GM23338 (cell line): ENCODE measurements at regions not wholly inside any gene's neighbourhood (a gene's known extent, or its start where the extent isn't known, plus 50 kb on each side); places are given as distances from the start of the nearest gene placed in this dataset.

Source experiments
- ATAC-seq: fragments of 200-7000 bp; cut with Tn5 transposase; 3 replicates; pipeline ENCODE4 v1.9.1; 2020
- DNase-seq: peaks from one replicate; pipeline ENCODE4 v3.0.0-alpha.2; 2015; ENCODE audit warnings: low spot score
- H2AFZ ChIP-seq: fragments of 200-600 bp; sonication (generic); 2 replicates; pipeline ENCODE4 v1.8.0; 2016; ENCODE audit warnings: antibody characterized with exemption, mild to moderate bottlenecking, moderate library complexity
- H3F3A ChIP-seq: fragments of 200-600 bp; sonication (generic); replicated peaks from 2 replicates; pipeline ENCODE4 v1.8.0; 2017; ENCODE audit warnings: antibody characterized with exemption, mixed run types, low read depth
- H3K27ac ChIP-seq: fragments of 200-600 bp; sonication (generic); 2 replicates; pipeline ENCODE4 v1.6.1; 2016; ENCODE audit warnings: low read depth
- H3K27me3 ChIP-seq: fragments of 200-600 bp; sonication (generic); 2 replicates; pipeline ENCODE4 v1.8.0; 2016; ENCODE audit warnings: mild to moderate bottlenecking, mixed run types, moderate library complexity; ENCODE audit not compliant: insufficient read depth
- H3K36me3 ChIP-seq: fragments of 200-600 bp; sonication (generic); 2 replicates; pipeline ENCODE4 v1.8.0; 2016; ENCODE audit warnings: mild to moderate bottlenecking; ENCODE audit not compliant: insufficient read depth
- H3K4me1 ChIP-seq: fragments of 200-600 bp; sonication (generic); 2 replicates; pipeline ENCODE4 v1.8.0; 2016; ENCODE audit warnings: mild to moderate bottlenecking, moderate library complexity; ENCODE audit not compliant: insufficient read depth
- H3K4me2 ChIP-seq: fragments of 200-600 bp; sonication (generic); 2 replicates; pipeline ENCODE4 v1.7.1; 2017; ENCODE audit warnings: mixed run types
- H3K4me3 ChIP-seq: fragments of 200-600 bp; sonication (generic); 2 replicates; pipeline ENCODE4 v1.6.1; 2016; ENCODE audit warnings: mixed run types
- H3K79me2 ChIP-seq: fragments of 200-600 bp; sonication (generic); replicated peaks from 2 replicates; pipeline ENCODE4 v1.8.0; 2017; ENCODE audit warnings: mild to moderate bottlenecking; ENCODE audit not compliant: insufficient read depth
- H3K9me2 ChIP-seq: fragments of 200-600 bp; sonication (generic); 2 replicates; pipeline ENCODE4 v1.8.0; 2017; ENCODE audit not compliant: insufficient read depth
- H4K20me1 ChIP-seq: fragments of 200-600 bp; sonication (generic); replicated peaks from 2 replicates; pipeline ENCODE4 v1.8.0; 2017; ENCODE audit warnings: mild to moderate bottlenecking; ENCODE audit not compliant: insufficient read depth
- H3K27ac Mint-ChIP-seq: 2 replicates; pipeline ENCODE4 v1.8.0; 2020; ENCODE audit warnings: inconsistent platforms, mild to moderate bottlenecking, moderate library complexity, mixed read lengths
- H3K27me3 Mint-ChIP-seq: 3 replicates; pipeline ENCODE4 v1.8.0; 2022; ENCODE audit warnings: low read depth, mild to moderate bottlenecking, moderate library complexity, mixed read lengths, inconsistent platforms; ENCODE audit not compliant: insufficient read depth, poor library complexity
- H3K36me3 Mint-ChIP-seq: 3 replicates; pipeline ENCODE4 v1.8.0; 2021; ENCODE audit warnings: low read depth, mild to moderate bottlenecking, inconsistent platforms, moderate library complexity, mixed read lengths
- H3K4me1 Mint-ChIP-seq: 3 replicates; pipeline ENCODE4 v1.8.0; 2020; ENCODE audit warnings: mild to moderate bottlenecking, inconsistent platforms, mixed read lengths
- H3K4me3 Mint-ChIP-seq: 3 replicates; pipeline ENCODE4 v1.8.0; 2021; ENCODE audit warnings: moderate library complexity, mild to moderate bottlenecking, inconsistent platforms, mixed read lengths
- H3K9me3 Mint-ChIP-seq: 3 replicates; pipeline ENCODE4 v1.8.0; 2020; ENCODE audit warnings: moderate library complexity, mild to moderate bottlenecking, inconsistent platforms, mixed read lengths
- CREB1 ChIP-seq: fragments of 250-450 bp; sonication (Bioruptor Pico); IDR thresholded peaks from 2 replicates; pipeline ENCODE4 v1.5.0; 2020; ENCODE audit warnings: low read depth, mild to moderate bottlenecking, moderate library complexity
- EZH2 ChIP-seq: fragments of 200-600 bp; sonication (generic); IDR thresholded peaks from one replicate; pipeline ENCODE4 v1.8.0; 2017; ENCODE audit warnings: antibody characterized with exemption, mild to moderate bottlenecking, low read depth; ENCODE audit not compliant: unreplicated experiment
- EZH2phosphoT487 ChIP-seq: fragments of 200-600 bp; sonication (generic); IDR thresholded peaks from one replicate; pipeline ENCODE4 v1.8.1; 2018; ENCODE audit warnings: antibody characterized with exemption; ENCODE audit not compliant: unreplicated experiment
- JUNB ChIP-seq: IDR thresholded peaks from one replicate; pipeline ENCODE4 v1.6.1; 2016; ENCODE audit warnings: antibody characterized with exemption; ENCODE audit not compliant: unreplicated experiment
- NANOG ChIP-seq: IDR thresholded peaks from 2 replicates; pipeline ENCODE4 v1.6.1; 2016; ENCODE audit warnings: antibody characterized with exemption, borderline replicate concordance
- POLR2AphosphoS5 ChIP-seq: IDR thresholded peaks from 2 replicates; pipeline ENCODE4 v1.6.1; 2016; ENCODE audit warnings: antibody characterized with exemption, low read depth
- STAT1 ChIP-seq: IDR thresholded peaks from one replicate; pipeline ENCODE4 v1.6.1; 2016; ENCODE audit warnings: antibody characterized with exemption; ENCODE audit not compliant: unreplicated experiment
- ZNF114 ChIP-seq: fragments of 250-450 bp; sonication (Bioruptor Pico); IDR thresholded peaks from 2 replicates; pipeline ENCODE4 v1.5.0; 2020; ENCODE audit warnings: mild to moderate bottlenecking, moderate library complexity
- ZNF331 ChIP-seq: fragments of 250-450 bp; sonication (Bioruptor Pico); IDR thresholded peaks from 2 replicates; pipeline ENCODE4 v1.5.0; 2020; ENCODE audit warnings: low read depth, mild to moderate bottlenecking, moderate library complexity
- TF ChIP-seq, protein P1 (sequence below): IDR thresholded peaks from 2 replicates; pipeline ENCODE4 v1.6.1; 2016; ENCODE audit warnings: antibody characterized with exemption
- TF ChIP-seq, protein P2 (sequence below), 2 experiments: fragments of 200-600 bp in 1 of 2; sonication (generic) in 1 of 2; conservative IDR thresholded peaks; 2 replicates each; pipeline versions ENCODE4 v1.5.1 to v1.6.1; 2016 to 2017; ENCODE audit warnings: antibody characterized with exemption in 2 of 2, low read depth in 2 of 2, mild to moderate bottlenecking in 2 of 2, moderate library complexity in 1 of 2
- TF ChIP-seq, protein P3 (sequence below): fragments of 250-450 bp; sonication (Bioruptor Pico); IDR thresholded peaks from 2 replicates; pipeline ENCODE4 v1.5.0; 2020; ENCODE audit warnings: mild to moderate bottlenecking, moderate library complexity
- TF ChIP-seq, protein P4 (sequence below): IDR thresholded peaks from one replicate; pipeline ENCODE4 v1.6.1; 2018; ENCODE audit warnings: antibody characterized with exemption; ENCODE audit not compliant: unreplicated experiment

DNA sequence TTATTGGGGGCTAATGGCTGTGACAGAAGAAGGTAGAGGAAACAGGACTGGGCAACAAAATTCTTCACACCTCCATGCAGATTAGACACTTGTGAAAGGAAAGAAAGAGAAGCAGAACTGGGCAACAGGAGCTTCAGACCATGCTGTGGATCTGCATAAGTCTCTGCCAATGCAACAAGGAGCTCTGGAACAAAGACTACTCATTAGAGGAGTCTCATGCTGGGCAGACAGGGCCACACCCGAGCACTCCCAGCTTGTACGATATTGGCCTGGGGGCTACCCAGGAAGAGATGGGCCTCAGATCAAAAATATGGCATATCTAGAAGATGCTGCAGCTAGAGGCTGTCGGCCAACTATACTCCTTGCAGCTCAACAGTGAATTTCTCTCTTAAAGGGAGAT is 105.2 kb downstream of the ZFY start:
- no peaks in the 10 kb centered on the region for H3F3A ChIP-seq
- TF ChIP-seq POLR2AphosphoS5 (no peak), EZH2phosphoT487 (no peak), NANOG (no peak), ZNF114 (CRISPR knock-in tag) (no peak), ZNF331 (CRISPR knock-in tag) (no peak), EZH2 (no peak), CREB1 (CRISPR knock-in tag) (no peak), STAT1 (no peak), JUNB (no peak)
- TF ChIP-seq, protein P1, sequence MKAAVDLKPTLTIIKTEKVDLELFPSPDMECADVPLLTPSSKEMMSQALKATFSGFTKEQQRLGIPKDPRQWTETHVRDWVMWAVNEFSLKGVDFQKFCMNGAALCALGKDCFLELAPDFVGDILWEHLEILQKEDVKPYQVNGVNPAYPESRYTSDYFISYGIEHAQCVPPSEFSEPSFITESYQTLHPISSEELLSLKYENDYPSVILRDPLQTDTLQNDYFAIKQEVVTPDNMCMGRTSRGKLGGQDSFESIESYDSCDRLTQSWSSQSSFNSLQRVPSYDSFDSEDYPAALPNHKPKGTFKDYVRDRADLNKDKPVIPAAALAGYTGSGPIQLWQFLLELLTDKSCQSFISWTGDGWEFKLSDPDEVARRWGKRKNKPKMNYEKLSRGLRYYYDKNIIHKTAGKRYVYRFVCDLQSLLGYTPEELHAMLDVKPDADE: no peak
- TF ChIP-seq, protein P2, sequence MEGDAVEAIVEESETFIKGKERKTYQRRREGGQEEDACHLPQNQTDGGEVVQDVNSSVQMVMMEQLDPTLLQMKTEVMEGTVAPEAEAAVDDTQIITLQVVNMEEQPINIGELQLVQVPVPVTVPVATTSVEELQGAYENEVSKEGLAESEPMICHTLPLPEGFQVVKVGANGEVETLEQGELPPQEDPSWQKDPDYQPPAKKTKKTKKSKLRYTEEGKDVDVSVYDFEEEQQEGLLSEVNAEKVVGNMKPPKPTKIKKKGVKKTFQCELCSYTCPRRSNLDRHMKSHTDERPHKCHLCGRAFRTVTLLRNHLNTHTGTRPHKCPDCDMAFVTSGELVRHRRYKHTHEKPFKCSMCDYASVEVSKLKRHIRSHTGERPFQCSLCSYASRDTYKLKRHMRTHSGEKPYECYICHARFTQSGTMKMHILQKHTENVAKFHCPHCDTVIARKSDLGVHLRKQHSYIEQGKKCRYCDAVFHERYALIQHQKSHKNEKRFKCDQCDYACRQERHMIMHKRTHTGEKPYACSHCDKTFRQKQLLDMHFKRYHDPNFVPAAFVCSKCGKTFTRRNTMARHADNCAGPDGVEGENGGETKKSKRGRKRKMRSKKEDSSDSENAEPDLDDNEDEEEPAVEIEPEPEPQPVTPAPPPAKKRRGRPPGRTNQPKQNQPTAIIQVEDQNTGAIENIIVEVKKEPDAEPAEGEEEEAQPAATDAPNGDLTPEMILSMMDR (conservative IDR thresholded peaks at IDR 0.05; ENCODE audit: low read depth in 2 of 2): no peak
- TF ChIP-seq, protein P3, sequence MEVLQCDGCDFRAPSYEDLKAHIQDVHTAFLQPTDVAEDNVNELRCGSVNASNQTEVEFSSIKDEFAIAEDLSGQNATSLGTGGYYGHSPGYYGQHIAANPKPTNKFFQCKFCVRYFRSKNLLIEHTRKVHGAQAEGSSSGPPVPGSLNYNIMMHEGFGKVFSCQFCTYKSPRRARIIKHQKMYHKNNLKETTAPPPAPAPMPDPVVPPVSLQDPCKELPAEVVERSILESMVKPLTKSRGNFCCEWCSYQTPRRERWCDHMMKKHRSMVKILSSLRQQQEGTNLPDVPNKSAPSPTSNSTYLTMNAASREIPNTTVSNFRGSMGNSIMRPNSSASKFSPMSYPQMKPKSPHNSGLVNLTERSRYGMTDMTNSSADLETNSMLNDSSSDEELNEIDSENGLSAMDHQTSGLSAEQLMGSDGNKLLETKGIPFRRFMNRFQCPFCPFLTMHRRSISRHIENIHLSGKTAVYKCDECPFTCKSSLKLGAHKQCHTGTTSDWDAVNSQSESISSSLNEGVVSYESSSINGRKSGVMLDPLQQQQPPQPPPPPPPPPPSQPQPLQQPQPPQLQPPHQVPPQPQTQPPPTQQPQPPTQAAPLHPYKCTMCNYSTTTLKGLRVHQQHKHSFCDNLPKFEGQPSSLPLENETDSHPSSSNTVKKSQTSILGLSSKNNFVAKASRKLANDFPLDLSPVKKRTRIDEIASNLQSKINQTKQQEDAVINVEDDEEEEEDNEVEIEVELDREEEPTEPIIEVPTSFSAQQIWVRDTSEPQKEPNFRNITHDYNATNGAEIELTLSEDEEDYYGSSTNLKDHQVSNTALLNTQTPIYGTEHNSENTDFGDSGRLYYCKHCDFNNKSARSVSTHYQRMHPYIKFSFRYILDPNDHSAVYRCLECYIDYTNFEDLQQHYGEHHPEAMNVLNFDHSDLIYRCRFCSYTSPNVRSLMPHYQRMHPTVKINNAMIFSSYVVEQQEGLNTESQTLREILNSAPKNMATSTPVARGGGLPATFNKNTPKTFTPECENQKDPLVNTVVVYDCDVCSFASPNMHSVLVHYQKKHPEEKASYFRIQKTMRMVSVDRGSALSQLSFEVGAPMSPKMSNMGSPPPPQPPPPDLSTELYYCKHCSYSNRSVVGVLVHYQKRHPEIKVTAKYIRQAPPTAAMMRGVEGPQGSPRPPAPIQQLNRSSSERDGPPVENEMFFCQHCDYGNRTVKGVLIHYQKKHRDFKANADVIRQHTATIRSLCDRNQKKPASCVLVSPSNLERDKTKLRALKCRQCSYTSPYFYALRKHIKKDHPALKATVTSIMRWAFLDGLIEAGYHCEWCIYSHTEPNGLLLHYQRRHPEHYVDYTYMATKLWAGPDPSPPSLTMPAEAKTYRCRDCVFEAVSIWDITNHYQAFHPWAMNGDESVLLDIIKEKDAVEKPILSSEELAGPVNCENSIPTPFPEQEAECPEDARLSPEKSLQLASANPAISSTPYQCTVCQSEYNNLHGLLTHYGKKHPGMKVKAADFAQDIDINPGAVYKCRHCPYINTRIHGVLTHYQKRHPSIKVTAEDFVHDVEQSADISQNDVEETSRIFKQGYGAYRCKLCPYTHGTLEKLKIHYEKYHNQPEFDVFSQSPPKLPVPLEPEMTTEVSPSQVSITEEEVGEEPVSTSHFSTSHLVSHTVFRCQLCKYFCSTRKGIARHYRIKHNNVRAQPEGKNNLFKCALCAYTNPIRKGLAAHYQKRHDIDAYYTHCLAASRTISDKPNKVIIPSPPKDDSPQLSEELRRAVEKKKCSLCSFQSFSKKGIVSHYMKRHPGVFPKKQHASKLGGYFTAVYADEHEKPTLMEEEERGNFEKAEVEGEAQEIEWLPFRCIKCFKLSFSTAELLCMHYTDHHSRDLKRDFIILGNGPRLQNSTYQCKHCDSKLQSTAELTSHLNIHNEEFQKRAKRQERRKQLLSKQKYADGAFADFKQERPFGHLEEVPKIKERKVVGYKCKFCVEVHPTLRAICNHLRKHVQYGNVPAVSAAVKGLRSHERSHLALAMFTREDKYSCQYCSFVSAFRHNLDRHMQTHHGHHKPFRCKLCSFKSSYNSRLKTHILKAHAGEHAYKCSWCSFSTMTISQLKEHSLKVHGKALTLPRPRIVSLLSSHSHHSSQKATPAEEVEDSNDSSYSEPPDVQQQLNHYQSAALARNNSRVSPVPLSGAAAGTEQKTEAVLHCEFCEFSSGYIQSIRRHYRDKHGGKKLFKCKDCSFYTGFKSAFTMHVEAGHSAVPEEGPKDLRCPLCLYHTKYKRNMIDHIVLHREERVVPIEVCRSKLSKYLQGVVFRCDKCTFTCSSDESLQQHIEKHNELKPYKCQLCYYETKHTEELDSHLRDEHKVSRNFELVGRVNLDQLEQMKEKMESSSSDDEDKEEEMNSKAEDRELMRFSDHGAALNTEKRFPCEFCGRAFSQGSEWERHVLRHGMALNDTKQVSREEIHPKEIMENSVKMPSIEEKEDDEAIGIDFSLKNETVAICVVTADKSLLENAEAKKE: no peak
- TF ChIP-seq, protein P4, sequence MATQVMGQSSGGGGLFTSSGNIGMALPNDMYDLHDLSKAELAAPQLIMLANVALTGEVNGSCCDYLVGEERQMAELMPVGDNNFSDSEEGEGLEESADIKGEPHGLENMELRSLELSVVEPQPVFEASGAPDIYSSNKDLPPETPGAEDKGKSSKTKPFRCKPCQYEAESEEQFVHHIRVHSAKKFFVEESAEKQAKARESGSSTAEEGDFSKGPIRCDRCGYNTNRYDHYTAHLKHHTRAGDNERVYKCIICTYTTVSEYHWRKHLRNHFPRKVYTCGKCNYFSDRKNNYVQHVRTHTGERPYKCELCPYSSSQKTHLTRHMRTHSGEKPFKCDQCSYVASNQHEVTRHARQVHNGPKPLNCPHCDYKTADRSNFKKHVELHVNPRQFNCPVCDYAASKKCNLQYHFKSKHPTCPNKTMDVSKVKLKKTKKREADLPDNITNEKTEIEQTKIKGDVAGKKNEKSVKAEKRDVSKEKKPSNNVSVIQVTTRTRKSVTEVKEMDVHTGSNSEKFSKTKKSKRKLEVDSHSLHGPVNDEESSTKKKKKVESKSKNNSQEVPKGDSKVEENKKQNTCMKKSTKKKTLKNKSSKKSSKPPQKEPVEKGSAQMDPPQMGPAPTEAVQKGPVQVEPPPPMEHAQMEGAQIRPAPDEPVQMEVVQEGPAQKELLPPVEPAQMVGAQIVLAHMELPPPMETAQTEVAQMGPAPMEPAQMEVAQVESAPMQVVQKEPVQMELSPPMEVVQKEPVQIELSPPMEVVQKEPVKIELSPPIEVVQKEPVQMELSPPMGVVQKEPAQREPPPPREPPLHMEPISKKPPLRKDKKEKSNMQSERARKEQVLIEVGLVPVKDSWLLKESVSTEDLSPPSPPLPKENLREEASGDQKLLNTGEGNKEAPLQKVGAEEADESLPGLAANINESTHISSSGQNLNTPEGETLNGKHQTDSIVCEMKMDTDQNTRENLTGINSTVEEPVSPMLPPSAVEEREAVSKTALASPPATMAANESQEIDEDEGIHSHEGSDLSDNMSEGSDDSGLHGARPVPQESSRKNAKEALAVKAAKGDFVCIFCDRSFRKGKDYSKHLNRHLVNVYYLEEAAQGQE: no peak
- Mint-ChIP-seq H3K4me1 (no peaks in the 10 kb centered on the region), H3K27ac (no peak overlapping the region), H3K27me3 (no peaks in the 10 kb centered on the region), H3K9me3 (no peaks in the 10 kb centered on the region), H3K36me3 (no peaks in the 10 kb centered on the region), H3K4me3 (no peak overlapping the region)
- H3K4me3 ChIP-seq: no peak overlapping the region
- no peaks in the 10 kb centered on the region for H3K79me2 ChIP-seq
- ATAC-seq: no peak
- no peak for DNase-seq
- no peak overlapping the region for H3K27ac ChIP-seq
- H3K4me2 ChIP-seq: no peak overlapping the region
- no peaks in the 10 kb centered on the region for H3K27me3 ChIP-seq
- H3K36me3 ChIP-seq: no peaks in the 10 kb centered on the region
- no peaks in the 10 kb centered on the region for H3K9me2 ChIP-seq
- H4K20me1 ChIP-seq: no peaks in the 10 kb centered on the region
- no peaks in the 10 kb centered on the region for H3K4me1 ChIP-seq
- no peak overlapping the region for H2AFZ ChIP-seq
